Caco-2 (cell line): ENCODE measurements at regions not wholly inside any gene's neighbourhood (a gene's known extent, or its start where the extent isn't known, plus 50 kb on each side); places are given as distances from the start of the nearest gene placed in this dataset.
A peak's percentile ranks its signal among the peaks of the same experiment; 100 is the strongest.

Source experiments
- BruUV-seq: library from RNA; stranded (reverse); fragments of 400-500 nt; replicated peaks from 2 replicates; lab custom pipeline; 2021; lab: Mats Ljungman, UMichigan
- CTCF ChIA-PET: fragments of 300-600 bp; sonication (Branson Sonifier 250); formaldehyde crosslinking; loops from one replicate; lab custom pipeline; 2022; ENCODE audit warnings: antibody characterized with exemption; lab: Charles Lee
- POLR2A ChIA-PET: fragments of 300-600 bp; sonication (Branson Sonifier 250); formaldehyde crosslinking; loops from one replicate; lab custom pipeline; 2022; ENCODE audit warnings: antibody characterized with exemption; lab: Charles Lee
- DNase-seq, 2 experiments: peaks; one replicate each; pipeline versions ENCODE4 v3.0.0 to v3.0.0-alpha.2; 2020 to 2022
- H3K27me3 ChIP-seq: replicated peaks from 2 replicates; pipeline ENCODE4 v1.6.0; 2011; ENCODE audit warnings: low read length; ENCODE audit not compliant: control insufficient read depth, insufficient read depth
- H3K36me3 ChIP-seq: 2 replicates; pipeline ENCODE4 v1.5.1; 2011; ENCODE audit warnings: low read length; ENCODE audit not compliant: control insufficient read depth, insufficient read depth
- H3K4me1 ChIP-seq: fragments of 250-450 bp; sonication (Bioruptor Pico); 2 replicates; pipeline ENCODE4 v1.5.1; 2020; ENCODE audit warnings: mild to moderate bottlenecking
- H3K4me3 ChIP-seq: 2 replicates; pipeline ENCODE4 v1.5.1; 2011; ENCODE audit warnings: low read depth, mild to moderate bottlenecking, control low read depth, low read length
- H3K9me3 ChIP-seq: fragments of 250-450 bp; sonication (Bioruptor Pico); 2 replicates; pipeline ENCODE4 v1.5.1; 2020; ENCODE audit warnings: mild to moderate bottlenecking, moderate library complexity
- H3K27ac Mint-ChIP-seq: one replicate; pipeline ENCODE4 v1.8.0; 2022; ENCODE audit warnings: mixed read lengths; ENCODE audit not compliant: unreplicated experiment
- H3K27me3 Mint-ChIP-seq: one replicate; pipeline ENCODE4 v1.8.0; 2022; ENCODE audit warnings: mixed read lengths; ENCODE audit not compliant: insufficient read depth, unreplicated experiment
- H3K36me3 Mint-ChIP-seq: one replicate; pipeline ENCODE4 v1.8.0; 2022; ENCODE audit warnings: mild to moderate bottlenecking, mixed read lengths; ENCODE audit not compliant: insufficient read depth, unreplicated experiment
- H3K4me1 Mint-ChIP-seq: one replicate; pipeline ENCODE4 v1.8.0; 2022; ENCODE audit warnings: low read depth, mixed read lengths; ENCODE audit not compliant: unreplicated experiment
- H3K4me3 Mint-ChIP-seq: one replicate; pipeline ENCODE4 v1.8.0; 2022; ENCODE audit warnings: mild to moderate bottlenecking, moderate library complexity, mixed read lengths; ENCODE audit not compliant: unreplicated experiment
- H3K9me3 Mint-ChIP-seq: one replicate; pipeline ENCODE4 v1.8.0; 2022; ENCODE audit warnings: mixed read lengths; ENCODE audit not compliant: unreplicated experiment
- intact Hi-C: fragments of 100-400 bp; cut with micrococcal nuclease; formaldehyde crosslinking; loops from one replicate; pipeline ENCODE4 v1.10.0; 2022; ENCODE audit not compliant: unreplicated experiment
- TF ChIP-seq, protein P1 (sequence below), 2 experiments: fragments of 200-600 bp in 1 of 2; IDR thresholded peaks; 1 replicate in 1 of 2; 2 replicates in 1 of 2; pipeline versions ENCODE4 v1.5.1 to v1.8.0; 2011 to 2022; ENCODE audit warnings: antibody characterized with exemption in 1 of 2, control low read depth in 1 of 2, inconsistent platforms in 1 of 2, low read depth in 1 of 2, low read length in 1 of 2, mild to moderate bottlenecking in 1 of 2, moderate library complexity in 1 of 2; ENCODE audit not compliant: insufficient read depth in 1 of 2, severe bottlenecking in 1 of 2, unreplicated experiment in 1 of 2

DNA sequence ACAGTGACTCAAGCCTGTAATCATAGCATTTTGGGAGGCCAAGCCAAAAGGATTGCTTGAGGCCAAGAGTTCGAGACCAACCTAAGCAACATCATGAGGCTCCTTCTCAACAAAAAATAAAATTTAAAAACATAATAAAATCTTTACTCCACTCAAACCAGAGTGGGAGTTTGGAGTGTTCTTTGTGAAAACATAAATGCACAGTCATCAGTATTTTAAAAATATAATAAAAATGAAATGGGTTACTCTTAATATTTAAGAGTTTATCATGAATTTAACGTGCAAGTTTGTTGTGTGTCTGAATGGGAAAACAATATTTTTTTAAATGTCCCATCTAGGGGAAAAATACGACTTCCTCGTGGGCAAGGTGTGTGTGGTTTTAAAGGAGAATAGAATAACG, 78.6 kb upstream of the STARD13 start:
- Mint-ChIP-seq H3K4me3 (no peak overlapping the region), H3K27ac (no peak overlapping the region), H3K9me3 (peaks cover 29% of the 10 kb centered on the region), H3K4me1 (peaks cover 30% of the 10 kb centered on the region), H3K27me3 (no peaks in the 10 kb centered on the region), H3K36me3 (peaks cover 6% of the 10 kb centered on the region)
- Histone ChIP-seq H3K4me3 (no peak overlapping the region), H3K27me3 (no peaks in the 10 kb centered on the region), H3K9me3 (0 out of 2 replicates have a peak, but pooled peaks cover 6% of the 10 kb centered on the region), H3K36me3 (no peaks in the 10 kb centered on the region), H3K4me1 (peaks cover 39% of the 10 kb centered on the region)
- BruUV-seq = no TSS peak
- TF ChIP-seq, protein P1, sequence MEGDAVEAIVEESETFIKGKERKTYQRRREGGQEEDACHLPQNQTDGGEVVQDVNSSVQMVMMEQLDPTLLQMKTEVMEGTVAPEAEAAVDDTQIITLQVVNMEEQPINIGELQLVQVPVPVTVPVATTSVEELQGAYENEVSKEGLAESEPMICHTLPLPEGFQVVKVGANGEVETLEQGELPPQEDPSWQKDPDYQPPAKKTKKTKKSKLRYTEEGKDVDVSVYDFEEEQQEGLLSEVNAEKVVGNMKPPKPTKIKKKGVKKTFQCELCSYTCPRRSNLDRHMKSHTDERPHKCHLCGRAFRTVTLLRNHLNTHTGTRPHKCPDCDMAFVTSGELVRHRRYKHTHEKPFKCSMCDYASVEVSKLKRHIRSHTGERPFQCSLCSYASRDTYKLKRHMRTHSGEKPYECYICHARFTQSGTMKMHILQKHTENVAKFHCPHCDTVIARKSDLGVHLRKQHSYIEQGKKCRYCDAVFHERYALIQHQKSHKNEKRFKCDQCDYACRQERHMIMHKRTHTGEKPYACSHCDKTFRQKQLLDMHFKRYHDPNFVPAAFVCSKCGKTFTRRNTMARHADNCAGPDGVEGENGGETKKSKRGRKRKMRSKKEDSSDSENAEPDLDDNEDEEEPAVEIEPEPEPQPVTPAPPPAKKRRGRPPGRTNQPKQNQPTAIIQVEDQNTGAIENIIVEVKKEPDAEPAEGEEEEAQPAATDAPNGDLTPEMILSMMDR (IDR thresholded peaks at IDR 0.05; ENCODE audit: insufficient read depth in 1 of 2, low read depth in 1 of 2, low read length in 1 of 2, severe bottlenecking in 1 of 2, unreplicated experiment in 1 of 2) = no peak
- ChIA-PET POLR2A (no interaction called here), CTCF (no interaction called here)
- intact Hi-C loops = no loop called here
- DNase-seq = no peak

DNA sequence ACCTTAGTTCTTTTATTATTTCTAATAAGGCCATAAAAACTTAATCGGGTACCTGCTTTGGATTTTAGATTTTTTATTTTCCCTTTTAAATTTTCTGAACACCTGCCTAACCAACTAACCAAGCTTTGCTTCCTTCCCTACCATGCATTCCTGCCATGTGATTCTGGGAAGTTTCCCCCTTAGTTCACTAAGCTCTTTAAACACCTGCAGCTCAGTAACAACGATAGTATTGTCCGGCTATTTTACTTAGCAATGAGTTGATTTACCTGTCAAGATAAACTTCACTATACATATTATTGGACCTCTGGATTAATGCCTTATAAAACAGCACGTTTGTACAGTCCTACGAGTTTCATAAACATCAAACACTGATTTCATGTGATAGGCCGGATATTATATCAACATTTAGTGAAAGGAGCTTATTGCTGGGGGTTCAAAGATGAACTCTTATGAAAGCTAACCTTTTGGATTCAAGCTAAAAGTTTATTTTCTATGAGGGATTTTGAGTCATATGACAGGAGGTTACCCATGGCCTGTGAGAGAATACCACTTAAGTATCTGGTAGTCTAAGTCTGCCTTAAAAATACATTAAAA, 81.0 kb upstream of the STARD13 start:
- Mint-ChIP-seq H3K4me3 (peak overlapping the region; percentile 14), H3K27ac (no peak overlapping the region), H3K36me3 (peaks cover 6% of the 10 kb centered on the region), H3K4me1 (peaks cover 30% of the 10 kb centered on the region), H3K9me3 (peaks cover 19% of the 10 kb centered on the region), H3K27me3 (no peaks in the 10 kb centered on the region)
- Histone ChIP-seq H3K4me3 (no peak overlapping the region), H3K9me3 (0 out of 2 replicates have a peak, but pooled peaks cover 6% of the 10 kb centered on the region), H3K36me3 (no peaks in the 10 kb centered on the region), H3K4me1 (peaks cover 39% of the 10 kb centered on the region), H3K27me3 (no peaks in the 10 kb centered on the region)
- ChIA-PET POLR2A (no interaction called here), CTCF (no interaction called here)
- TF ChIP-seq, protein P1 (IDR thresholded peaks at IDR 0.05; ENCODE audit: insufficient read depth in 1 of 2, low read depth in 1 of 2, low read length in 1 of 2, severe bottlenecking in 1 of 2, unreplicated experiment in 1 of 2) = no peak
- no peak for DNase-seq
- intact Hi-C loops = loop anchor here (5.0 kb wide), 2 partner anchors 81 to 176 kb away; no protein-coding TSS in a partner anchor
- BruUV-seq = no TSS peak

DNA sequence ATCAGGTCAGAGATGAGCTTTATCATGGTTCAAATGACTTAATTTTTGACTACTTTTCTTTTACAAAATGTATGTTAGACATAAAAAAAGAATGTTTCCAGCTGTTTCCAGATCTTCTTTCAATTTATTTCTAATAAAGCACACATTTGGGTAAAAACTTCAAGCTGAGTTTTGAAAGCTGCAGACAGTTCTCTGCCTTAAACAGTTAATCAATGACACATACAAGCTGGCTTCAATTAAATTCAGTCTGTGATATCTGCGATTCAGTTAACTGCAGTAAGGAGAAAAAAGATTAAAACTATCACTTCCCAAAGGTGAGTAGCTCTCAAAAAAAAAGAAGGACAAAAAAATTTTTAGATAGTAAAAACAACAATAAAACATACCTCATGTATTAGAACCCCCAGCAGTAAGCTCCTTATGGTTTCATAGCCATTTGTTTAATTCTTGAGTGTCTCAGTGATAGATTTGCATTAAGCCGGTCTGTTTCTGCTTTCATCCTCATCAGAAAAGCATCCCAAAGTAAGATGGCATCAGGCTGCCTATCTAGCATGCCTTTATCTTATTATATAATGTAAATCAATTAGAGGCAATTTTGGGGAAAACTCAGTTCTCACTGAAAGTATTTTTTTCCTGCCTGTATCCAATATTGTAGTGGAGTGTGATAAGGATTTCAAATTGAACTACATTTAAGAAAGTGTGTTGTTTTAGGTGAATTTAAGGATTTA, 81.8 kb upstream of the STARD13 start:
- Histone ChIP-seq H3K27me3 (no peaks in the 10 kb centered on the region), H3K4me3 (no peak overlapping the region), H3K4me1 (peaks cover 38% of the 10 kb centered on the region), H3K36me3 (no peaks in the 10 kb centered on the region), H3K9me3 (0 out of 2 replicates have a peak, but pooled peaks cover 3% of the 10 kb centered on the region)
- ChIA-PET POLR2A (no interaction called here), CTCF (no interaction called here)
- H3K4me1 Mint-ChIP-seq = peaks cover 30% of the 10 kb centered on the region
- BruUV-seq = no TSS peak
- no peak overlapping the region for H3K4me3 Mint-ChIP-seq
- peaks cover 6% of the 10 kb centered on the region for H3K36me3 Mint-ChIP-seq
- peaks cover 12% of the 10 kb centered on the region for H3K9me3 Mint-ChIP-seq
- H3K27ac Mint-ChIP-seq = no peak overlapping the region
- TF ChIP-seq, protein P1 (IDR thresholded peaks at IDR 0.05; ENCODE audit: insufficient read depth in 1 of 2, low read depth in 1 of 2, low read length in 1 of 2, severe bottlenecking in 1 of 2, unreplicated experiment in 1 of 2) = no peak
- no peaks in the 10 kb centered on the region for H3K27me3 Mint-ChIP-seq
- intact Hi-C loops = loop anchor here (5.0 kb wide), 2 partner anchors 80 to 175 kb away; no protein-coding TSS in a partner anchor
- no peak for DNase-seq
